GM18499 (cell line): ENCODE measurements at regions not wholly inside any gene's neighbourhood (a gene's known extent, or its start where the extent isn't known, plus 50 kb on each side); places are given as distances from the start of the nearest gene placed in this dataset.
"Not testable (repeated sequence)": the region's sequence is repeated elsewhere in the genome, so short reads cannot be mapped to it uniquely, and the experiment has no call there.

Experiments
- ATAC-seq: cut with Tn5 transposase; IDR thresholded peaks from one replicate; pipeline ENCODE4 v1.9.1; 2021; ENCODE audit warnings: moderate number of reproducible peaks; ENCODE audit not compliant: insufficient read depth, unreplicated experiment

DNA sequence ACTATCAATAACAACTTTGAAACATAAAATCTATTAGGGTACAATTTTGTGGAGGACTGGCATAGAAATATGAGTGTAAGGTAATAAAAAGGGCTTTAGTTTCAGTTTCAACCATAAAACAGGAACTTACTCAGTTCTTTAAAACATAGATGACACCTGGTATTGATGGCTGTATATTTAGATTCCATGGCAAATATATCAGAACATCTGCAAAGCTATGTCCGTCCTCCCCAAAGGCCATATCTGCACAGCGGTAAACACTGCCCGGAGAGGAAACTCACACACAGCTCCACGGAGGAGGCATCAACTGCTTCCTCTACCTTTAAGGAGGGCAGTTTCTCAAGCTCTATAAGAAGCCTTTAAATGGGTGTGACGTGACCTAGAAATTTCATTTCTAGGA is 993.3 kb downstream of the BRD1 start:
- ATAC-seq: no peak

DNA sequence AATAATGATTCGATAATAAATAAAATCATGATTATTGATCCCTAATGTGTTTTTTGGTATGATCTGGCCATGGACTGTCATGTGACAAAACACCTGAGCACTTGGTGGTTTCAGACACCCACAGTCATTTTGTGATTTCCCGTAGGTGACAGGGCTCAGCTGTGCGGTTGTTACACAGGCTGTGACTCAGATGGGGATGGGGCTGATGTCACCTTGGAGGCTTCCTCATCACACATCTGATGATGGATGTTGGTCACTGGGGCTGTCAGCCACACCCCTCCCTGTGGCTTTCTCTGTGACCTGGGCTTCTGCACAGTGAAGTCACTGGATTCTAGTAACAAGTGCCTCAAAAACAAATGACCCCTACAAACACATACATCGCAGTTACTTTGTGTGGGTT is 995.1 kb downstream of the BRD1 start:
- no peak for ATAC-seq

DNA sequence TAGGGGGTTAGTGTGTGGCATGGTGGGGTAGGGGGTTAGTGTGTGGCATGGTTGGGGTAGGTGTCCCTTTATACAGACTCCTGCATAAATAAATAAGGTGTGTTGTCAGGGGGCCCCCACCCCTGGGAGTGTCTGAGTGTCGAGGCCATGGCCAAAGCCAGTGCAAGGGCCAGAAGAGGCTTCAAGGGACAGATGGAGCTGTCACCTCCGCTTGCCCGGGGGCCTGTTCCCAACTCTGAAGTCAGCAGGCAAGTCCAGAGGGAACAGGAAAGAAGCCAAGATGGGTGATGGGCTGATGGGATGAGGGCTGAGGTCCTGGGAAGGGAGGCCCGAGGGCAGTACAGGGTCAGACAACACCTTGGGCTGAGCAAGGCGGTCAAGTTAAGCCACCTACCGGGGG is 997.8 kb downstream of the BRD1 start:
- ATAC-seq: no peak

DNA sequence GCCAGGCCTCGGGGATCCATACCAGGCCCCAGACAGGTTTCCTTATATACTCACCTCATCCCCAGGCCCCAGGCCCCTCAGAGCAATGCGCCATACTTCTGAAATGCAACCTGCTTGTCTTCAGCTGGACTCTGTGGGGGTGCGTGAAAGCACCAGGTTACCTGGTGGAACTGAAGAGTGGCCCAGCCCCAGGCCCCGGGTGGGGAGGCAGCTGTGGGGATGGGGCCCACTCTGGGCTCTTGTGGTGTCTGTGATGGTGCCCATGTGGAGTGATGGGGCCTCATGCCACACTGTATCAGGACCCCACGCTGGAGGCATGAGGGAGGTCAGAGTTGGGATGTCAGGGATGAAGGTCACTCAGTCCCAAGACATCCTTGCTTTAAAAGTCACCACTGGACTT is 999.0 kb downstream of the BRD1 start:
- no peak for ATAC-seq

DNA sequence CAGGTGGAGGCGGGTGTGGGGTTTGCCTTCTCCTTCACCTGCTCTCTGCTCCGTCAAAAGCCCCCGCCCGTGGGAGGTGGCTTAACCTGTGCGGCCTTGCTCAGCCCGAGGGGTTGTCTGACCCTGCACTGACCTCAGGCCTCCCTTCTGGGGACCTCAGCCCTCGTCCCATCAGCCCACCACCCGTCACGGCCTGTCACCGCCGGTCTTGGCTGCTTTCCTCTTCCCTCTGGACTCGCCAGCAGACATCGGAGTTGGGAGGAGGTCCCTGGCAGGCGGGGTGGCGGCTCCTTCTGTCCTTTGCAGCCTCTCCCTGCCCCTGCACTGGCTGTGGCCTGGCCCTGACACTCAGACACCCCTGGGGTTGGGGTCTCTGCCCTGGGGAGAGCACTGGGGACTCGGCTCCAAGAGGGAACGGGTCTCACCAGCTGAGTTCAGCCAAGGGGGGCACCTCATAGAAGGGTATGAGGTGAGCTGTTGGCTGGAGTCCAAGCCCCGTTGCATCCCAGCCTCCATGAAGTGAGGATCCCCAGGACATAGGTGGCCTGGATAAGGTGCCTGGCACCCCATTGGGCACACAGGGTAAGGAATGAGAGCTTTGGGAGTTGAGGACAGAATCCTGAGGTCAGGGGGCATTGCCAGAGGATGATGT is 999.6 kb downstream of the BRD1 start:
- no peak for ATAC-seq

DNA sequence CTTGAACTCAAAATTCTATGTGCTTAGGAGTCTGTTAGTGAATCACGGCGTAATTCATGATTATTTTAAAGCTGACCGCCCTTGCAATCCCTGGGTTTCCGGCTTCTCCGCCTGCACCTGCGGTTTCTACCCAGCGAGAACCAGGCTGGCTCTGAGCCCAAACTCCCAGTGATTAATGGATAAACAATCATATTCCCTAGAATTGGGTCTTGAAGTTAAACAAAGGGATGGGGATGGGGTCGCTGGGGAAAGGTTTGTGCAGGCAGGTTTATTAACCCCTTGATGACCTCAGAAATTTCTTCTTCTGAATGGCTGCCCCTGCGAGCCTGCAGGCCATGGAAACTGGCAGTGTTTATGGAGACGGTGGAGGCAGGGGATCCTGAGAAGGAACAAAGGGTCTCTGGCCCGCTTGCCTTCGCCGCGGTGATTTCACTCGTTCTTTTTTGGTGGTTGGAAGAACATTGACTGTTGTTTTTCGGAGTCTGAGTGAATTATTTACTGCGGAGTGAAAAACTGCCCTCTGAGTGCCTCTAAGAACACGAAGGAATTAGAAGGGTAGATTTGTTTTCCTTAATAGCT is 1000.3 kb downstream of the BRD1 start:
- ATAC-seq: no peak

DNA sequence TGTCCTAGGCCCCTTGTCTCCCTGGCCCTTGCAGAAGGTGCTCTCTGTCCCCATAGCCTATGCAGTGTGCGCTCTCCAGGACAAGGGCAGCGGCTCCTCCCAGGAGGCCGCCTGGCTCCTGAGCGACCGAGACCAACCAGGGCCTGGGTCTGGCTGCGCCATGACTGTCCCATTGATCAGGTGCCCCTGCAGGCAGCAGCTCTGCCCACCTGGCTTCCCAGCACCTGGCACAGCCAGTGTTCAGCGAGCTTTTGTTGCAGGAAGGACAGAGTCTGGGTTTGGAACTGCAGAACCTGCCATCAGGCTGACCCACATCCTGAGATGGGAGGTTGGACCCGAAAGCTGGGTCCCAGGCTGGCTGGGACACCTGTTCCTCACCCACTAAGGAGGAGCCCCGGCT is 1001.1 kb downstream of the BRD1 start:
- no peak for ATAC-seq

DNA sequence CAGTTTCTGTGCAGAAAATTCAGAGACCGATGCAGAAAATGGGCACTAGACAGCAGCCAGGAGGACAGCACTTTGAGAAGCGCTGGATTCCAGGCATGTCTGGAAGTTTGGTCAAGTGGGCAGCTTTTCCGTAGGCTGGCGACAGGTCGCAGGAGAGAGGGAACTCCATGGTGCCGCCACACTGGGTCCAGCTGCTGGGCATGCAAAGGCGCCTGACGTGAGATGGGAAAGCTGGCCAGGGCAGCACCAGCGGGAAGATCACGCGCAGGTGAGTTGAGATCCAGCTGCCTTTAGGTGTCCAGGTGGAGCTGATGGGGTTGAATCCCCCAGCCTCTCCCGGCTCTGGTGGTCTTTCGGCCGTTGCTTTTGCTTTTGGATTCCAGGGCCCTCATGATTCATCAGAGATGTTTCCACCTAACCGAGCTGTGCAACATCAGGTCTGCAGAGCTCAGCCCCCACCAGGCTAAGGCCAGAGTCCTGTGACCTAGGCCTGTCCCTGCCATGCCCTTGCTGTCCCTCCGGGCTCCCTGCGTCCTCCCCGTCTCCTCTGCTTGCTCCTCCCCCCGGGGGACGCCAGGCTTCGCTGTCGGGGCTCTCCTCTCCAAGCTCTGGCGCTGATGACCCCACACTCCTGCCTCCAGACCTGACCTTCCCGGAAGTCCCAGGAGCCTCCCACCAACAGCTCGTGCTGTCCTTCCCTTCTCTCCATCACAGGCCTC is 1001.7 kb downstream of the BRD1 start:
- no peak for ATAC-seq

DNA sequence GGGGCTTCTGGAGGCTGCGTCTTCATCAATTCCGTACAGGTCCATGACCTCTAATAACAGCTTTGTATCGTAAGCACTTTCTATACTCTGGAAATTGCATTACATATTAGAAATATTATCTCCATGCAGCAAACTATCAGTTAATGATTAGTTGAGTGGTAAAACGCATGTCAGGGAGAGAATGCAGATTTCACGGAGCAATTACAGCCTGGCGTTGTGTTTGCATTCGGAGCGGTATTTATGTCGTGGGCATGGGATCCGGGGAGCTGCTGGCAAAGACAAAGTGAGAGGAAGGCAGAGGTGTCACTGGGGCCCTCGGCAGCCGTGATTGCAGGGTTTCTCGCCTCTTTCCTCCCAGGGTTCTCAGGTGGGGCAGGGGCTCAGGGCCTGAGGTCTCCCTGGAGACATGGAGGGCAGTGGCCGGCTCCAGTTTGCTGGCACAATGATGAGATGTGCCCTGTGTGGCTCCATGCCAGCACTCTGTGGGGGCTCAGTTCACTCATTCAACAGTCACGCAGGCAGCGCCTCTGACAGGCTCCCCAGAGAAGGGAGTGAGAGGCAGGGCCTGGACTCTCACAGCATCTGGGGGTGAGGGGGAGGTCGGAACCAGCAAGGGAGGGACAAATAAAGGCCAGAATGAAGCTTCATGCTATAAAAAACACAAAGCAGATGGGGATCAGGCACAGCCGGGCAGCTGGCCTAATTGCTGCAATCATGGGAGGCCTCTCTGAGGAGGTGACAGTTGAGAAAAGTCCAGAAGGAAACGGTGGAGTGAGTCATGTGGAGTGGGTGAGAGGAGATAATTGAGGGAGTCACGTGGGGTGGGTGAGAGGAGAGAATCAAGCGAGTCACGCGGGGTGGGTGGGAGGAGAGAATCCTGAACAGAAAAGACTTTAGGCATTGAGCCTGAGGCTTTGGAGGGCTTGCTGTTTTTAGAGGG is 1002.7 kb downstream of the BRD1 start:
- no peak for ATAC-seq

DNA sequence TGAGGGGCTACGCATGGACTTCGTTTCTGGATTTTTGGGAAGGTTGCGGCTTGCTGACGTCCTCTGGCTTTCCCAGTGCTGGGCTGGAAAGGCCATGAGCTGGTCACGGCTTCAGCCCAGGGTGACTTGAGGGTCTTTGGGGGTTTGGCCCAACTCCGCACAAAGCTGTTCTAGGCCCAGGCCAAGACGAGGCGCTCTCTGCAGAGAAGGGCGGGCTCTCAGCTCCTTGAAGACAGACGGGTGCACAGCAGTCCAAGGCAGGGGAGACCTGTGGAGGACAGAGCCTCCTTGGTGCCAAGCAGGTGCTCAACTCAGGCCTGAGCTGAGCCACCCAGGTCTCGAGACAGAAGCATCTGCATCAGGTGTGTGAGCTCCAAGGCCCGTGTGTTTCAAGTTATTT is 1003.7 kb downstream of the BRD1 start:
- no peak for ATAC-seq

DNA sequence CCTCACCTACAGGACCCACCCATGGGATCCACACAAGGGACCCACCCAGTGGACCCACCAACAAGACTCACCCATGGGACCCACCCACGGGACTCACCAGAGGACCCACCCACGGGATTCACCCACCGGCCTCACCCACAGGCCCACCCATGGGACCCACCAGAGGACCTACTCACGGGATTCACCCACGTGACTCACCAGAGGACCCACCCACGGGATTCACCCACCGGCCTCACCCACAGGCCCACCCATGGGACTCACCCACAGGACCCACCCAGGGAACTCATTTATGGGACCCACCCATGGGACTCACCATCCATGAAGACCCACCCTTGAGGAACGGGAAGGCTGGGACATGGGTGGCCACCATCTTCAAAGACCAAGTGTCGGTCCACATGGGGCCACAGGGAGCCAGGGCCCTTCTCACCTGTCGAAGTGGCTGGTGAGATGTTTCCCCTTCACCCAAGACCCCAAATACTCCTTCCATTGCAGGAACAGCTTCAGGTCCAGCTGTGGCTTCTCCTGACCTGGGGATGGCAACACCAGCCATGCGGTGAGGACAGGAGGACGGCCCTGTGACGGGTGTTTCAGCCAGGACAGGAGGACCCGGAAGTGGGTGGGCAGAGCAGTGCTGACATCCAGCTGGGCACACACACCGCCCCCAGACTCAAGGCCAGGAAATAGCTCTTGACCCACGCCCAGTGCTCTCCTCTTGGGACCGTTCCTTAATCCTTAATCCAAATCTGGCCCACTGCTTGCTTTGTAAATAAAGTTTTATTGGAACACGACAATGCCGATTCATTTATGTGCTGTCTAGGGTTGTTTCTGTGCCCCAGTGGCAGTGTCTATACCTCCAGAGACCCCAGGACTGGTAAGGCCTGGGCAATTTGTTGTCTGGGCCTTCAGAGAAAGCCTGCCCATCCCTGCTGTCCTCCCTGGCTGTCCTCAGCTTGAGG is 1005.1 kb downstream of the BRD1 start:
- no peak for ATAC-seq

DNA sequence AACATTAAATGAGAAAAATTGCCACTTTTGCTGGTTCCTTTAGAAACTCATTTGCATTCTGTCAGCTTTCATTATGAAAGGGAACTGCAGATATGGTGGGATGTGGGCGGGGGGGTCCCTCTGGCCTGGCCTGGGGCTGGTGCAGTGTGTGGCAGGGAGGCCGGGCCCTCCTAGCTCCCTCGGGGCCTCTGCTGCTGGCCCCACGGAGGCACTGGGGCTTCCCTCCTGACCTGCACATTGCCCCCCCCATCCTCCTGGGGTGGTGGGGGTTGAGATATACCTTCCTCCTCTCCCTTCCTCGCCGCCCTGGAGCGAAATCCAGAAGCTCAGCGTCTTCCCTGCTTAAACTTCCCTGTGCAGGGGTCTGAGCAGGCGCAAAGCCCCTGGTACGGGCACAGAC is 1005.9 kb downstream of the BRD1 start:
- no peak for ATAC-seq

DNA sequence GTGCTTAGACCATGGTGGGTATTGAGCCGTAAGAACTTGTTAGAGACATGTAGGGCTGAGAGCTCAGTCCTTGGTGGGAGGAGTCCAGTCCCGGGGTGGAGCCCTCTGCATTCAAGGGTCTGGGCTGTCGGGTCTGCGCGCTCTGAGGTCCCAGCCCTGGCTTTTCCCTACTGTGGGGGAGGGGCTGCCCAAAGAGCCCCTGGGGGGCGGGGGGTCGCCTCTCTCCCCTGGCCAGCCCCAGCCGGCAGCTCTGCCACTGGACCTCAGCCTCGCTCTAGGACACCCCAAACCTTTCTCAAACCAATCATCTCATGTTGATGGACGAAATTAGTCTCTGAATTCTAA is 1006.4 kb downstream of the BRD1 start:
- ATAC-seq: no peak

DNA sequence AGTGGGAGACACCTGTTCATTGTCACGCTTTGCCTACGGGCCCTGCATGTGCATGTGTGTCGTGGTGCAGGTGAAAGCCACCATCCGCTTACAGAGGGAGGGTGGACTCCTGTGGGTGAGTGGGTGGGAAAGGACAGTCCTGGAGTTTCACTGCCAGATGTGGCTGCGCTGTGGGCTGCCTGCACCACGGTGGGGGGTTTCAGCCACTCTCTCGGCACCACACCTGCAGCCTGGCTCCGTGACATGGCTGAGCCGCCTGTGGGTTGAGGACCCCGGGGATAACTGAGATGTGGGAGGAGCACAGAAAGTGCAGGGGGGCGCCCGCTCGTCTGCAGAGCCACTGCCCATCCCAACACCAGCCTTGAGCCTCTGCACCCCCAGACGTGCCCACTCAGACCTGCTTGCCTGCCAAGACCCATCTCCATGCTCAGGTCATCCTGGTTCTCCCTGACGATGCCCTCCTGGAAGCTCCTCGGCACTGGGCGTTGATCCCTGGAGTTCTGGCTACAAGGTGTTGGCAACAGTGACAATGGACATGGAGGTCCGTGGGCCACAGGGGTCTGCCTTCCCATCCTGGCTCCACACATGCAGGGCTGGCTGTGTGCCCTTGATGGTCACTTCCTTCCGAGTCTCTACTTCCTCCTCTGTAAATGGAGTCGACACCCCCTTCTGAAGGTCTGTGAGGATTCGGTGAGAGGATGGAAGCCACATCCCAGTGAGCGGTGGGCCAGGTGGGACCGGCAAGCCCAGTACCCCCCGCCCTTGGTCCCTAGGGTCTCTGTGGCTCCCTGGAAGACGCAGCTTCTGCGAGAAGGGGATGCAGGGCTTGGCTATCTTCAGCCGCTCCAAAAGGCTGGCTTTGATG is 1007.0 kb downstream of the BRD1 start:
- no peak for ATAC-seq

DNA sequence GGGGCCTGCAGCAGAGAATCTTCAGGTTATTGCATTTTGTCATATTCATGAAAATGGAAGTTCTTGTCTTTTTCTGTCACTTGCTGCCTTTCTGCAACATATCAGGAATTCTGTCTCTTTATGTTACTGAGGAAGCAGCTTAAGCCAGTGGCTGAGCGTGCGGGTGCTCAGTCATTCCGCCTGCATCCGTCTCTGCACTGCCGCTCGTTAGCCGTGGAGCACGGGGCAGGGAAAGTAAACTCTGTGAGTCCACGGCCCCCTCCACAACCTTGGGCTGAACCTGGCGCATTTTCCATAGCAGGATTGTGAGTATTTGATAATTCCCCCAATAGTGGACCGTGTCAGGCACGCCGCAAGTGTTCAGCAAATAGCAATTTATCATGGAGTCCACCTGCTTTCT is 1007.7 kb downstream of the BRD1 start:
- ATAC-seq: no peak

DNA sequence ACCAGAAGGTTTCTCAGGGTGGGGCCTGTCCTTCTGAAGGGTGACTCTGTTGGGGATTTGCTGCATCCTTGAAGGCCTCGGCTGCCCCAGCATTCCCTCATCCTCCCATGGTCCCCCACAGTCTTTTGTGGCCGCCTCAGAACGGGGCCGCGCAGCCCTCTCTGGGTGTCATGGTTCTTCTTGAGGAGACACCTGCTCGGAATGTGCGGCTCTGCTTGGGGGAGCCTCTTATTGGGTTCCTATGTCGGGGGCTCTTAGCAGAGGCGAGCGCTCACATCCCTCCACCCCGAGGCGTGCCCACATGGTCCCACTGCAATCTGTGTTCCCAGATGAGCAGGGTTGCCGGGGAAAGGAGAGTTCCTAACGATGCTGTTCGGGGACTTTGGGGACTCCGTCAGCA is 1008.4 kb downstream of the BRD1 start:
- ATAC-seq: no peak

DNA sequence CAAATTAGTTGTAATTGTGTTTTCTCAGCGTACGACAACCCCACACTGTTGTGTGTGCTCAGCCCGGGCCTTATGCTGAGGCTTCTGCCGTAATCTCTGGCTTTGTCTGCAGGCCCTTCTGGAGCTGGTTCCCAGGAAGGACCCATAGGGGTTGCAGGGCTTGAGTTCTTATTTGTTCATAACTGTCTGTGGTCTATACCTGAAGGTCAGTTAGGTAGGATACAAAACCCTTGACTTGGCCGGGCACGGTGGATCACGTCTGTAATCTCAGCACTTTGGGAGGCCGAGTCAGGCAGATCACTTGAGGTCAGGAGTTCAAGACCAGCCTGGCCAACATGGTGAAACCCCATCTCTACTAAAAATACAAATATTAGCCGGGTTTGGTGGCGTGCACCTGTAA is 1010.2 kb downstream of the BRD1 start:
- ATAC-seq: not testable (repeated sequence)

DNA sequence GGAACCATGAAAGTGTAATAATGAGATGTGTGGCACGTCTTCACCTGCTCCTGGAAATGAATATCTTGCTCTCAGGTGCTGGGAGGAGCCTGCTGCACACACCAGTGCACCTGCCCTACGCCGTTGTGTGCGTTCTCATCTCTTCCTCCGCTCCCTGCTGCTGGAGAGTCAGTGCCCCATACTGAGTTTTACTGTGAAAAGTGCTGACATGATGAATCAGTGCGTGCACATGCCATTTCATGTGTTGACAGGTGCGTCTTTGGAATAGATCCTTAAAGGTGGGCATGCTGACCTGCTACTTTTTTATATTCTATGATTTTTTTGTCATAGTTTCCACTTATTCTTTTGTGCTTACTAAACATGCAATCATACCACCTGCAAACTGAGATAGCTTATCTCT is 1015.8 kb downstream of the BRD1 start:
- ATAC-seq: no peak
